ENCODE measurements at regions not wholly inside any gene's neighbourhood (a gene's known extent, or its start where the extent isn't known, plus 50 kb on each side); places are given as distances from the start of the nearest gene placed in this dataset.
"Not testable (repeated sequence)": the region's sequence is repeated elsewhere in the genome, so short reads cannot be mapped to it uniquely, and the experiment has no call there.

GRCh38 chr16:13684819-13685563 is 235.0 kb upstream of the ERCC4 start:
- CTCF ChIA-PET: no interaction called here

DNA sequence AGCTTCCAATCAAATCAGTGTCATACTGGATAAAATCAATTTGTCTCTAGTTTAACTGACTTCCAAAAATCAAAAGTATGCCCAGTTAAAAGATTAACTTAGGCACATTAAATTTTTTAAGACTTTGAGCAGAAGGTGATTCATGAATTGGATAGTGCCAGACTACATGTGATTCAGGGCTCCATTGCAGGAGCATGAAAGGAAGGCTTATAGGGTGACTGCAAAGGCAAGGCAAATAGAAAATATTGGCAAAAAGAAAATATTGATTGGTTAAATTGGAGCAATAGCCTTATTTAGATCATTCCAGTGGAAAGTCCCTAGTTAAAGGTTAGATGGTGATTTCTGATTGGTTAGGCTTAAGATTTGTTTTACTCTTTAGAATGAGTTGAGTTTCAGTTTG is 223.9 kb upstream of the ERCC4 start:
- no peak overlapping the region for H3K4me3 Mint-ChIP-seq
- no peaks in the 10 kb centered on the region for H3K27me3 Mint-ChIP-seq (ENCODE audit: low read depth)
- H3K27ac Mint-ChIP-seq: no peak overlapping the region
- no peak for DNase-seq
- H3K4me1 Mint-ChIP-seq (ENCODE audit: low read depth): no peaks in the 10 kb centered on the region
- no peaks in the 10 kb centered on the region for H3K36me3 Mint-ChIP-seq (ENCODE audit: low read depth)
- CTCF ChIA-PET: no interaction called here
- peaks cover 22% of the 10 kb centered on the region for H3K9me3 Mint-ChIP-seq
- intact Hi-C loops (cut with micrococcal nuclease): no loop called here

More at GRCh38 chr16:13684819-13685563, 235.0 kb upstream of the ERCC4 start:
- no peaks in the 10 kb centered on the region for H3K4me1 Mint-ChIP-seq (ENCODE audit: low read depth)
- H3K36me3 Mint-ChIP-seq (ENCODE audit: low read depth): no peaks in the 10 kb centered on the region
- H3K4me3 Mint-ChIP-seq: no peak overlapping the region
- DNase-seq: no peak
- H3K27me3 Mint-ChIP-seq (ENCODE audit: low read depth): peaks cover 8% of the 10 kb centered on the region
- no peak overlapping the region for H3K27ac Mint-ChIP-seq
- no peaks in the 10 kb centered on the region for H3K9me3 Mint-ChIP-seq
- intact Hi-C loops (cut with micrococcal nuclease): no loop called here

DNA sequence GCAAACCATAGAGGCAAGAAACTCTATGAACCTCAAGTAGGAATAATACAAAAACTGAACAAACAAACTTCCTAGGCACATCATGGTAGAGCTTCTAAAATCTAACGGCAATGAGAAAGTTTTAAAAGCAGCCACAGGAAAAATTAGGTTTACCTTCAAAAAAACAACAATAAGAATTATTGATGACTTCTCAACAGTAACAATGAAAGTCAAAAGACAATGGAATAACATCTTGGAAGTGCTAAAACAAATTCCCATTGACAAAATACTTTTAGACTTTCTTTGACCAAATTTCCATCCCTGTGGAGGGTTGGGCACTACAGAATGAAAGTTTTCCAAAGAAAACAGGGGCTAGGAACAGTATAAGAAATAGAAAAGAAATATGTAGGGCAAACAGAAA is 222.9 kb upstream of the ERCC4 start:
- Mint-ChIP-seq H3K4me1 (ENCODE audit: low read depth) (no peaks in the 10 kb centered on the region), H3K36me3 (ENCODE audit: low read depth) (no peaks in the 10 kb centered on the region), H3K4me3 (no peak overlapping the region), H3K27me3 (ENCODE audit: low read depth) (no peaks in the 10 kb centered on the region), H3K27ac (no peak overlapping the region), H3K9me3 (peaks cover 22% of the 10 kb centered on the region)
- intact Hi-C loops (cut with micrococcal nuclease): no loop called here
- no peak for DNase-seq
- CTCF ChIA-PET: no interaction called here

- Mint-ChIP-seq H3K27me3 (ENCODE audit: low read depth) (no peaks in the 10 kb centered on the region), H3K9me3 (peaks cover 18% of the 10 kb centered on the region), H3K27ac (no peak overlapping the region), H3K4me3 (no peak overlapping the region), H3K4me1 (ENCODE audit: low read depth) (no peaks in the 10 kb centered on the region), H3K36me3 (ENCODE audit: low read depth) (no peaks in the 10 kb centered on the region)
- CTCF ChIA-PET: no interaction called here
- no peak for DNase-seq
- intact Hi-C loops (cut with micrococcal nuclease): no loop called here
Observed at GRCh38 chr16:13697568-13697967, 222.4 kb upstream of the ERCC4 start.

GRCh38 chr16:13702614-13703013 is 217.3 kb upstream of the ERCC4 start:
- H3K36me3 Mint-ChIP-seq (ENCODE audit: low read depth): no peaks in the 10 kb centered on the region
- CTCF ChIA-PET: no interaction called here
- DNase-seq: no peak
- intact Hi-C loops (cut with micrococcal nuclease): no loop called here
- no peaks in the 10 kb centered on the region for H3K4me1 Mint-ChIP-seq (ENCODE audit: low read depth)
- no peak overlapping the region for H3K27ac Mint-ChIP-seq
- no peak overlapping the region for H3K4me3 Mint-ChIP-seq
- no peaks in the 10 kb centered on the region for H3K27me3 Mint-ChIP-seq (ENCODE audit: low read depth)
- peaks cover 24% of the 10 kb centered on the region for H3K9me3 Mint-ChIP-seq

GRCh38 chr16:13708347-13709120 is 211.4 kb upstream of the ERCC4 start:
- Mint-ChIP-seq H3K4me1 (ENCODE audit: low read depth) (no peaks in the 10 kb centered on the region), H3K27me3 (ENCODE audit: low read depth) (no peaks in the 10 kb centered on the region)
- CTCF ChIA-PET: no interaction called here

GRCh38 chr16:13718748-13719147 is 201.2 kb upstream of the ERCC4 start:
- H3K27ac Mint-ChIP-seq: no peak overlapping the region
- no peaks in the 10 kb centered on the region for H3K27me3 Mint-ChIP-seq (ENCODE audit: low read depth)
- intact Hi-C loops (cut with micrococcal nuclease): no loop called here
- DNase-seq: no peak
- no peaks in the 10 kb centered on the region for H3K4me1 Mint-ChIP-seq (ENCODE audit: low read depth)
- no peak overlapping the region for H3K4me3 Mint-ChIP-seq
- no peaks in the 10 kb centered on the region for H3K36me3 Mint-ChIP-seq (ENCODE audit: low read depth)
- CTCF ChIA-PET: no interaction called here
- H3K9me3 Mint-ChIP-seq: no peaks in the 10 kb centered on the region

More at GRCh38 chr16:13708347-13709120, 211.4 kb upstream of the ERCC4 start:
- H3K9me3 Mint-ChIP-seq: peaks cover 20% of the 10 kb centered on the region
- DNase-seq: no peak
- H3K36me3 Mint-ChIP-seq (ENCODE audit: low read depth): no peaks in the 10 kb centered on the region
- H3K4me3 Mint-ChIP-seq: no peak overlapping the region
- intact Hi-C loops (cut with micrococcal nuclease): no loop called here
- H3K27ac Mint-ChIP-seq: no peak overlapping the region

- intact Hi-C loops (cut with micrococcal nuclease): no loop called here
- no peaks in the 10 kb centered on the region for H3K4me1 Mint-ChIP-seq (ENCODE audit: low read depth)
- no peaks in the 10 kb centered on the region for H3K27me3 Mint-ChIP-seq (ENCODE audit: low read depth)
- peaks cover 19% of the 10 kb centered on the region for H3K9me3 Mint-ChIP-seq
- no peaks in the 10 kb centered on the region for H3K36me3 Mint-ChIP-seq (ENCODE audit: low read depth)
- no peak for DNase-seq
- H3K4me3 Mint-ChIP-seq: no peak overlapping the region
- CTCF ChIA-PET: interaction anchor here (0.6 kb wide), 1 partner anchor 385 kb away, joined by 3 read pairs; no protein-coding TSS in a partner anchor
- no peak overlapping the region for H3K27ac Mint-ChIP-seq
Observed at GRCh38 chr16:13727943-13728342, 192.0 kb upstream of the ERCC4 start.

GRCh38 chr16:13733561-13733960 is 186.4 kb upstream of the ERCC4 start:
- no peak for DNase-seq
- Mint-ChIP-seq H3K9me3 (peaks cover 5% of the 10 kb centered on the region), H3K4me3 (no peak overlapping the region), H3K4me1 (ENCODE audit: low read depth) (no peaks in the 10 kb centered on the region), H3K36me3 (ENCODE audit: low read depth) (no peaks in the 10 kb centered on the region), H3K27me3 (ENCODE audit: low read depth) (no peaks in the 10 kb centered on the region), H3K27ac (no peak overlapping the region)
- intact Hi-C loops (cut with micrococcal nuclease): no loop called here
- CTCF ChIA-PET: interaction anchor here (0.9 kb wide), 1 partner anchor 9 kb away, joined by 3 read pairs; no protein-coding TSS in a partner anchor

DNA sequence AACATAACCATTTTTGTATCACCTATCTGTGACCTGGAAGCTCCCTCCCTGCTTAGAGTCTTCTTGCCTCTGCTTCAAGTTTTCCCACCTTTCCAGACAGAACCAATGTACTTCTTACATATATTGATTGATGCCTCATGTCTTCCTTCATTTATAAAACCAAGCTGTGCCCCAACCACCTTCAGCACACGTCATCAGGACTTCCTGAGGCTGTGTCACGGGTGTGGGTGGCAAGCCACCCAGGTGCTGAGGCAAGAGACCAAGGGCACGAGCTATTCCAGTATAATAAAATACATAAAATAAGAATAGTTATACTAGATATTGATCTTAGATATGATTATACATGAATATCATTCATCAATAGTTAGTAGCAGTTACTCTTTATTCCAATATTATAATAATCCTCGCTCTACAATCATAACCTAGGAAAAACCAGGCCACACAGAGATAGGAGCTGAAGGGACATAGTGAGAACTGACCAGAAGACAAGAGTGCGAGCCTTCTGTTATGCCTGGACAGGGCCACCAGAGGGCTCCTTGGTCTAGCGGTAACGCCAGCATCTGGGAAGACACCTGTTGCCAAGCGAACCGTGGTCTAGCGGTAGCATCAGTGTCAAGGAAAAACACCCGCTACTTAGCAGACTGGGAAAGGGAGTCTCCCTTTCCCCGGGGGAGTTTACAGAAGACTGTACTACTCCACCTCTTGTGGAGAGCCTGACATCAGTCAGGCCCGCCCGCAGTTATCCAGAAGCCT is 180.2 kb upstream of the ERCC4 start:
- DNase-seq; H3K4me1 Mint-ChIP-seq (ENCODE audit: low read depth); H3K9me3 Mint-ChIP-seq; H3K36me3 Mint-ChIP-seq (ENCODE audit: low read depth); H3K4me3 Mint-ChIP-seq; H3K27ac Mint-ChIP-seq; intact Hi-C loops (cut with micrococcal nuclease); H3K27me3 Mint-ChIP-seq (ENCODE audit: low read depth): not testable (repeated sequence)
- CTCF ChIA-PET: interaction anchor here (0.6 kb wide), 1 partner anchor 108 kb away, joined by 4 read pairs; no protein-coding TSS in a partner anchor

DNA sequence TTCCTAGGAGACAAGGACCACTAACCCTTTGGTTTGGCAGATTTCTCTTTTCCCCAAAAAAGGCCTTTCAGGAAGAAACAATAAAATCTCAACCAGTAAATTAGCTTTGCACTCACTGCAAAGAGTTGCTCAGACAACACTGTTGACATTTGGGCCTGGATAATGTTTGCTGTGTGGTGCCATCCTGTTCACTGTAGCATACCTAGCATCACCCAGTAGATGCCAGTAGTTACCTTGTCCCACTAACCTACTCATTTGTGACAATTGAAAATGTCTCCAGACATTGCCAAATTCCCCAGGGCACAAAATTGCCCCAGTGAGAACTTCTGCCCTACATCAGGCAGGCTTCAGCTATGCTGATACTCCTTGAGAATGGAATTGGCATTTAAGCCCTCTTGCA is 177.0 kb upstream of the ERCC4 start:
- Mint-ChIP-seq H3K4me3 (no peak overlapping the region), H3K4me1 (ENCODE audit: low read depth) (no peaks in the 10 kb centered on the region), H3K27ac (no peak overlapping the region), H3K27me3 (ENCODE audit: low read depth) (no peaks in the 10 kb centered on the region), H3K9me3 (peaks cover 6% of the 10 kb centered on the region), H3K36me3 (ENCODE audit: low read depth) (no peaks in the 10 kb centered on the region)
- CTCF ChIA-PET: interaction anchor here (0.6 kb wide), 1 partner anchor 49 kb away, joined by 3 read pairs; no protein-coding TSS in a partner anchor
- intact Hi-C loops (cut with micrococcal nuclease): no loop called here
- no peak for DNase-seq

- Mint-ChIP-seq H3K27ac (no peak overlapping the region), H3K4me1 (ENCODE audit: low read depth) (no peaks in the 10 kb centered on the region), H3K4me3 (no peak overlapping the region), H3K27me3 (ENCODE audit: low read depth) (no peaks in the 10 kb centered on the region), H3K36me3 (ENCODE audit: low read depth) (no peaks in the 10 kb centered on the region), H3K9me3 (peaks cover 6% of the 10 kb centered on the region)
- intact Hi-C loops (cut with micrococcal nuclease): no loop called here
- CTCF ChIA-PET: interaction anchor here (0.6 kb wide), 1 partner anchor 49 kb away, joined by 3 read pairs; no protein-coding TSS in a partner anchor
- no peak for DNase-seq
Observed at GRCh38 chr16:13743571-13743970, 176.4 kb upstream of the ERCC4 start.
